ENCODE measurements at regions not wholly inside any gene's neighbourhood (a gene's known extent, or its start where the extent isn't known, plus 50 kb on each side); places are given as distances from the start of the nearest gene placed in this dataset.

DNA sequence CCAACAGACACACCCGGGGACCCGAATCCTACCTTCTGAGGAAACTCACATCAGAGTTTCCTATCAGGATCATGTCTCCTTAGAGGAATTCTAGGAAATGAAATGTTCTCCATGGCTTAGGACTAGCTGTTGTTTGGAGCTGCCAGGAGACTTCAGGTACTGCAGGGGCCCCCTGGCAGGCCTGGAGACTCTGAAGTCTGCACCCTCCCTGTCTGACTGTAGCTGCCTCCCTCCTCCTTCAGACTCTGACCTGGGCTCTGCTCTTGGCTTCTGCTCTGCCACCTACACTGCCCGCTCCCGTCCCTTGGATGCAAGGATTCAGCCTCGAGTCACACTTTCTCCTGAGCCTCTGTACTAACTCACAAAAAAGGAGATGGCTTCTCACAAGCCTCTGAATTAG lies 232.8 kb downstream of the INHBA start:
- no peak for DNase-seq (ENCODE audit: low spot score)

DNA sequence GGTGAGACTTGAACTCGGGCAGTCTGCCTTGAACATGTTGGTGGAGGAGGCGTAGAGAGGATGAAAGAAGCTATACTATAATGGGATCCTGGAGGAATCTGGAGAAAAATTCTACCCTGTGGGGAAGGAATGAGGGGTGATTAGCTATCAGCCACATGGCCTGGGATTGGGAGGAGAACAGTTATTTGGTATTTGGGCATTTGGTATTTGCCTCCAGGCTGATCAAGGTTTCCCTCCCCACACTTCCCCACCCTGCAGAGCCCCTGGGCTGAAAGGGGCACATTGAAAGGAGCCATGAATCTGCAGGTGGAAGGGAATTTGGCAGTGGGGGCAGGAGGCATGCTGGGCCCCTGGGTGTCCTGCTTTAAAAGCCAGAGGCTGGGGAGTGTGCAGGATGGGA lies 235.3 kb downstream of the INHBA start:
- no peak for DNase-seq (ENCODE audit: low spot score)

DNA sequence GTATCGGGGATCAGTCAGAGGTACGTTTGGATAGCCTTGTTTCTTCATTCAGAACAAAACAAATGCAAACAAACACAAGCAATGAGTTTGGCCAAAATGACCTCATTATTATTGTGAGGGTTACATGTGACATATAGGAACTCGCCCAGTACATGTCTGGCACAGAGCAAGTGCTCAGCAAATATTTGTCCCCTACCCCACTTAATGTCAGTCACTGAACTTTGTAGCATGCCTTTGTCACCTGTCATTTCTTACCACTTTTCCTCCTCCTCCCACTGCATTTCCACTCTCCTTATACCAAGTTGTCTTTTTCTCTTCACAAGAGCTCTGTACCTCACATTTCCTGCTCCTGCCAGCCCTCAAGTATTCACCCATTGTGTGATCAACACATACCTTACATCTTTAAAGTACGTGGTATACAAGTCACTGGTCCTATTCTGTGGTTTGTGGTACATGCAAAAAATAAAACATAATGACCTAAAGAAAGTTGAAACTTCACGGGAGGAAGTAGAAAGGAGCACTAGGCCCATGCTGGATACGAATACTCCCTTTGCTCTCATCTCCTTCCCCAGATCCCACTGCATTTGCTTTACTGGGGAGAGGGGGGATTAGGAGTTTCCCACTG lies 236.0 kb downstream of the INHBA start:
- no peak for DNase-seq (ENCODE audit: low spot score)

DNA sequence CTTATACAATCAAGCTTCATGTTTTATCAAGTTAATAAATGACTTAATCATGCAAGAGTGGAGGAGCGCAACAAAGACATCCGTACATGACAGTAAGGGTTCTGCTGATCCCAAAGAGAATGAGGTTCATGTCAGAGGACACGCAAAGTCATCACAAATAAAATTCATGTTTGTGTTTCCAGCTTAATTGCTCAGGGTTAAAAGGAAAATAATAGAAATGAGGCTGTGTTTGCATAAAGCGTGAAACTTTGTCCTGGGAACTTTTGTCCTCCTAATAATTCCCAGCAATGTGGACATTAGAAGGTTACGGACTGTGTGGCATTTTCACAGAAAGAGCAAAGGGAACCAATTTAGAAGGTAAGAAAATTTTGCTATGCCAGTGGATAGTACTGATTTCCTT lies 237.3 kb downstream of the INHBA start:
- no peak for DNase-seq (ENCODE audit: low spot score)

DNA sequence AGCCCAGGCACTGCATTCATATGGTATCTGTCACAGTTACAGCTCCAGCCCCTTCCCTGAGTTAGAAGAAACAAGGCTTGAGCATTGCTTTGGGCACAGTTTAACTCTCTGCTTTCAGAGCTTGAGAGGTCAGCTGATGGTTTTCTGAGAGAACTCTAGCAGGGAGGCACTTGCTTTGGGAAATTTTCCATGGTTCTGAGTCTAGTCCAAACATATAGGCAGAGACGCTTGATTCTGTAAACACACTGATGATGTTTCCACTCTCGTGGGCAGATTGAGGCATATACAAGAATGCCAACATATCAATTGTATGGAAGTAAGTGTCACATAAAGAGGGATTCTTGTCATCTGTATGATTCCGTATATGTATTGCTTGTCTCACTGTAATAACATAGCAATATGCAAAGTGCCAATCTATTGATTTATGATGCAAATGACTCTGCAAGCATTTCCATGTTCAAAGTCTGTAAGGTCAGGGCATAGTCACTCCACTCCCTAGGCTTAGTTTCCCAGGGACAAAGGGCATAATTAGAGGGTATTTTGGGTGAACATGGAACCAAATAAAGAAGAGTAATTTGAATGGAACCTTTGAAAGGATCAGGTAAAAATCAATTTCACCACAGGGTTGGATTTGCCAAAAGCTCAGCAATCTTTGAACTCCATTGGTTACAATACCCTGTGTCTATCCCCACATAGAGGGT lies 239.0 kb downstream of the INHBA start:
- no peak for DNase-seq (ENCODE audit: low spot score)

DNA sequence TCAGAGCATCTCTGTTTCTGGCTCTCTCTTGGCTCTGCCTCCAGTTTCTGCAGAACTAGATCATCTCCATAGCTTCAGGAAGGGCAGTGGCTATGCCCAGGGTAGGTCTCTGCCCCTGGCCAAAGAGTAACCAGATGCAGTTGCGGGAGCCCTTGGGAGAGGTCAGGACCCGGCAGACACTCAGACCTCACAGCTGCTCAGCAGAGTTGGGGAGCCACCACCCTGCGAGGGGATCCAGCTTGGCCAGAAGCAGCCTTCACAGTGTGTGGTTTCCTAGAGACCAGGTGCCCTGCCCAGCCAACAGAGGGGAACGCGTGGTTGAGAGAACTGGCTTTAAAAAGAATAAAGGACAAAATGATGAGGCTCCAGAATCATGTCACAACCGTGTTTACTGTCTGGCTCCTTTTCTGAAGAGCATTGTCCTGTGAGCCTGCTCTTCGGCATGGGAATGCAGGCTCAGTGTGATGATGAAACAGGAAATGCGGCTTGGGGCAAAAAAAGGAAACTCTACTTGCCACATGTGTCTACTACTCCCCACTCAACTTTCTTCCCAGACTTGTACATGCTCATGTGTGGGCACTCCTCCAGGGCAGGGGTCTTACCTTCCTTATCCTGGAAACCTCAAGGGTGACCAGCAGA lies 243.1 kb downstream of the INHBA start:
- DNase-seq (ENCODE audit: low spot score): no peak

DNA sequence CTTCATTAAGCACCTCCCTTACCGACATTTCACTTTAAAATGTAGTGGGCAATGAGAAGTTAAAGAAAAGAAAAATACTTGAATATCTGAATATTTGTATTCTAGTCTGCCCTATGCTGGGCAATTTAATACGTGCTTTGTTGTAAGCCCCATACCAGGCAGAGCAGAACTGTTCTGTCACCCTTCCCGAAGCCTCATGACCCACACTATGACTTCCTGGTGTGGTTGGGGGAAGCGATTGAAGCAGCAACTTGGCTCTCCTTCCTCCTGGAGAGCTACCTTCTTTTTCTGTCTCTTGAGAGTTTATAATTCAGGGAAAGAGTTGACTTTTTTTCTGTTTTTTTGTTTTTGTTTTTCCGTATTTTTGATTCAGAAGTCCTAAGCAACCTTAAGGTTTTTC lies 243.7 kb downstream of the INHBA start:
- no peak for DNase-seq (ENCODE audit: low spot score)

DNA sequence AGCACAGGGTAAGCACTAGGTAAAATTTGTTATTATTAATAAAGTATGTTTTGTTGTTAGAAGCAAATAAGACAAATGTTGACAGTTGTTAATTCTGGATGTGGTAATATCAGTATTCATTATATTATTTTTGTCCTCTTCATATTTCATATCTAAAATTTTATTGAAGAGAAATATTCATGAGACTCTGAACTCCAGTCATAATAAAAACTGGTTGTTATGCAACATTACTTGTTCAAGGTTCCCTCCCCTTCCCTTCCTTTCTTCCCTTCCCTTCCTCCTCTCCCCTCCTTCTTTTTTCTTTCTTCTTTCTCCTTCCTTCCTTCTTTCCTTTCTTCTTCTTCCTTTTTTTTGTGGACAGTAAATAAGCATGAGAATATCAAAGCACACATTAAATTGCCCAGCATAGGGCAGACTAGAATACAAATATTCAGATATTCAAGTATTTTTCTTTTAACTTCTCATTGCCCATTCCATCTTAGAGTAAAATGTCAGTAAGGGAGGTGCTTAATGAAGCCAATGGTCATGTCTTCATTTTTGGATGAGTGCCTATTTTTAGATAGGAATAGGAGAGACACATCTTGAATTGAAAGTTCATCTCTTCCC lies 245.0 kb downstream of the INHBA start:
- no peak for DNase-seq (ENCODE audit: low spot score)

DNA sequence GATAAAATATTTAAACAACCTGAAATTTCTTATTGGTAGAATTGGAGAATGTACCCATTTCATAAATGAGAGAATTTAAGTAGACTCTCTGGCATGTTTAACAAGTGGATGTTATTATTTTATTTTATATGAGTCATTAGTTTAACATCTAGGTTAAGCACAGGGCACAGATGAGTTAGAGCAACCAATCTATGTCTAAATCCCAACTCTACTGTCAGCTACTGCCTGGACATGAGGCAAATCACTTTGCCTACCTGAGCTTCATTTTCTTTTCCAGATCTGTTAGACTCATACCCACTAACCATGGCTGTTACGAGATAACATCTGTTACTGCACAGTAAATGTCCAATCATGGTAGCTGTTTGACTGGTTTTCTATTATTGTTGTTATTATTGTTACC lies 251.1 kb downstream of the INHBA start:
- DNase-seq (ENCODE audit: low spot score): peak; percentile 49

DNA sequence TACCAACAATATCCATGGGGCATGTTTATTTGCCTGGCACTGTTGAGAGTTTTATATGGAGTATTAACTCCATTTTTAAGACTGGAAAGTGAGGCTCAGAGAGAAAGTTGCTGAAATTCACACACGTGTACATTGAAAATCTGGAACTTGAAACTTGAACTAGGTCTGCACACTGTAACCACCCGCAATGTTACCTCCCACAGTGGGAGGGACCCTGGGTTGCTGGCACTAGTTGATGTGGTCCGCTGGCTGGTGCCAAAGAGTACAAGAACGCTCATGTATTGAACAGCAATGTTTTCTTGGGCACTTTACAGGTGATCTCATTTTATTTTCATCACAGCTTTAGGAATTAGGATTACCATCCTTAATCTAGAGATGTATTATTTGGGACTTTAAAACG lies 253.2 kb downstream of the INHBA start:
- no peak for DNase-seq (ENCODE audit: low spot score)

DNA sequence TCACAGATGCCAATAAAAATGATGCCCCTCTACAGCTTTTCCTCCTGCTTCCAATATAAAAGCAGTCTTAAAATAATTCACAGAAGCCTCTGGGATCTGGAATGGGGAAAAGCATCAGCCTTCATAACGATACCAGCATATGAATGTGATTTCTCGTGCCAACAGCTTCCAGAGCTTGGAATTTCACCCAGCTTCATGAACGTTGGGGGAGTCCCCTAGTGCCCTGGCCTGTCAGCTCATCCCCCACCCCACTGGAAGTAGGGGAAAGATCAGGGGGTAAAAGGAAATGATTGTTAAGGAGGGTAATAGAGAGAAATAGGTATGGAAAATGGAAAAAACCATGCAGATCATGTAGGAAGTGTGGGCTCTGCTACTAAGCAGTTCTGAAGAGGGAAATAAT lies 253.6 kb downstream of the INHBA start:
- DNase-seq (ENCODE audit: low spot score): no peak

DNA sequence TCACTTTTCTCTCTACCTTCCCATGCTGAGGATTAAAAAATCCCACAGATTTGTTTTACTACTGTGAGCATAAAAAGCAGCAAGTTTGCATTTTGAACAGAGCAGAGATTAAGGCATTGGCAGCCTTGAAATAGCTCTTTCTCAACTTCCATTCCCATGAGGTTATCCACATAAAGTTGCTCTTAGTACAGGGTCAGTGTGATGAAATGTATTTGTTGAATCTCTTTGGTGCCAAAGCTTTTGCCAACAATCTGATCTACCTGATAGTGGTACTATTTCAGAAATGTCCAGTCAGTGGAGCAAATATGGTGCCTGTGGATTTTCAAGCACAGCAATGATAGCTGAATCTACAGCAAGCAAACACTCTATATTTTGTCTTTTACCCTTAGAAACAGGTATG lies 254.8 kb downstream of the INHBA start:
- no peak for DNase-seq (ENCODE audit: low spot score)

DNA sequence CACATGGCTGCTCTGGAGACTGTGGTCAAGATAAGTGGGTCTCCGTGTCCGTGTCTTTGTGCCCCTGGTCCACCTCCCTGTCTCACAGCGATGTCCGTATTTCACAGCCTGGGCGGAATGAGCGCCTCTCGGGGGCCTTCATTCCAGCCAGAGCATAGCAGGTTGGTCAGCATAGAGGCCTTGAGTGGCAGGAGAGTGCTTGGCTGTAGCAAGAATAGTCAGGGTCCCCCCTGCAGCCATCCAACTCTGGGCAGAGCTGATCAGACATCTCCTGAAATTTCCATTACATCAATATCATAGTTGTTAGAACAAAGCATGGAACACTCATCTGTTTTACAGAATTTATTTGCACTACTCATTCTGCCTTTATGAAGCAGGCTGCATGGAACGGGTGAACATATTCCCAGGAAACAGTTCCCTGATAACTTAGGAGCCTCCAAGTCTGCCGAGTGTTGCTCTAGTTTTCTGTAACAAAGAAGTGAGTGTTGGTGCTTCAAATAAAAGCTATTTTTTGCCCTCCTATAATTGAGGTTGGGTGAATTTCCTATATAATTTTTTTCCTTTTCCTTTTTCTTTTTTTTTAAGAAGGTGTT lies 255.3 kb downstream of the INHBA start:
- DNase-seq (ENCODE audit: low spot score): no peak

DNA sequence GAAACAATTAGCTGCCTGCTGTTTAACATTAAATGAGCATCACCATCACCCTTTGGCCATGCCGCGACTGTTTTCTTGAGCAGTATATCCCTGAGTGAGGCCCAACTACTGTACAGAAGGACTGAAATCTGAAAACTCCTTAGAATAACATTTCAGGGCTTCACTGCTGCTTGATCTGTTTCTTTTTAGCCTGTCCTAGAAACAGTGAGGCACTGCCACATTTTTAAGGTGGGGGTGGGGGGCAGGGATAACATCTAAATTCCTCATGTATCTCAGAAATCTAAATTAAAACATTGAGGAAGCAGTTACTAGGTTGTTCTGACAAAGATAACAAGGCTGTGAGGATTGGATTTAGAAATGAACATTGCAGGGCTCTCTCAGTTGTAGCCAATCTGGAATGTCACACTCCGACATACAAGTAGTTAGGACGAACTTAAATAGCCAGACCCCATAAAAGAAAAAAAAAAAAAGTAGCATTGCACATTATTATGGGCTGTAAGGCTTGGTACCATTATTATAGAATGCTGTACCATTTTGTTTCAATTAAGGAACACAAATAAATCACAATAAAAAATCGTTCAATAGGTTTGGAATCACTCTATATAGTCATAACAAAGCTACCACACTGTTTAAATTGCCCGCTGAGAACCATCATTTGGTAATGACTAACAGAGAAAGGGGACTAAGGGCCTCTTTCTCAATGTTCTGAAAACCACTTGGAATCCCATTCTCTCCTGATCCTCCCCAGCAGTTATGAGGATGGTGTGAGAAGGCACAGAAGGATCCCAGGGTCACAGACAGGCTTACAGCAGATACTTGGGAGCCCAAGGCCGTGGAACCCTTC lies 256.1 kb downstream of the INHBA start:
- DNase-seq (ENCODE audit: low spot score): no peak

DNA sequence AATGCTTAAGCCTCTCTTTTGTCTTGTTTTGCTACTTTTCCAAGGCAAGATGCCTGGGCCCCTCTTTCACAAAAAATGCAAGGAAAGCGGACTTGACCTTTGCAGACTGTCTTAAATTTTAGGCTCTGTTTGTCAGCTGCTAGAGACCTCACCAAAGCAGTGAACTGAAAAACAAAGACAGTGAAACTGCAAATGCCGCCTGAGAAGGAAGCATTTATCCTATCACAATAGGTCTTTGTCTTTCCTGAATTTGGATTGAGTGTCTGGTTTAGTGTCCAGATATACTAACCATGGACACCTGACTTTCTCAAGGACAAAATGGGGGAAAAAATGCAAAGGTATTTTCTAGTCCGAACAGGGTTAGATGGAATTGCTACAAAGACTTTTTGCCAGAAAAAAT lies 256.9 kb downstream of the INHBA start:
- DNase-seq (ENCODE audit: low spot score): no peak

DNA sequence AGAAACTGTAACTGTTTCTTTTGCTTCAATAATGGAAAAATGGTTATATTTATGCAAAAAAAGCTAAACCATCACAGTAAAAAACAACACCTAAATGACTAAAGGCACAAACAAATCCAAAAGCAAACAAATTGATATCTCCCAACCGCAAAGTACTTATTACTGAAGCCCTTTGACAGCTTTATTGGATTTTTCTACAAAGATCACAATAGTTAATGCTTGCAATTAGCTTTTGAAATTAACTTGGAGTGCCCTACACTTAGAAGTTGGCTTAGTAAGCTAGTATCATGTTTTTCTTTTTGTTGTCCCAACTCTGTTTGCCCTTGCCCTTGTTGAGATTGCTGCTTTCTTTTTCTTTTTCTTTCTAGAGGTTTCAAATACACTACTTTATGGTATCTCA lies 257.5 kb downstream of the INHBA start:
- no peak for DNase-seq (ENCODE audit: low spot score)

DNA sequence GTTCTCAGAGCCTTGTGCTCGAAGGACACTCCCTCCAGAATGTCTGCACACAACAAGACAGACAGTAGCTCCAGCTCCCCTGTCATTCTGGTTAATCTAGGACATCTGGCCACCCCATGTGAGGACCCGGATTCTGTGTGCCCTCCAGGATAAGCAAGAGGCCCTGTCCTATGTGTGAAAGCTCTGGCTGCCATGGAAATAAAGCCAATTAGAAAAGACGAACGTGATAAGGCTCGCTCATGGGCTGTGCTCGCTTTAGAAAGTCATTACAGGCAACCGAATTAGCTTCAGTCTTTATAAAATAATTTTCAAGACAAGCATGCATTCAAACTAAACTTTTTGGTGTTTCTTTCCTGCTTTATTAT lies 263.4 kb downstream of the INHBA start:
- DNase-seq (ENCODE audit: low spot score): no peak

DNA sequence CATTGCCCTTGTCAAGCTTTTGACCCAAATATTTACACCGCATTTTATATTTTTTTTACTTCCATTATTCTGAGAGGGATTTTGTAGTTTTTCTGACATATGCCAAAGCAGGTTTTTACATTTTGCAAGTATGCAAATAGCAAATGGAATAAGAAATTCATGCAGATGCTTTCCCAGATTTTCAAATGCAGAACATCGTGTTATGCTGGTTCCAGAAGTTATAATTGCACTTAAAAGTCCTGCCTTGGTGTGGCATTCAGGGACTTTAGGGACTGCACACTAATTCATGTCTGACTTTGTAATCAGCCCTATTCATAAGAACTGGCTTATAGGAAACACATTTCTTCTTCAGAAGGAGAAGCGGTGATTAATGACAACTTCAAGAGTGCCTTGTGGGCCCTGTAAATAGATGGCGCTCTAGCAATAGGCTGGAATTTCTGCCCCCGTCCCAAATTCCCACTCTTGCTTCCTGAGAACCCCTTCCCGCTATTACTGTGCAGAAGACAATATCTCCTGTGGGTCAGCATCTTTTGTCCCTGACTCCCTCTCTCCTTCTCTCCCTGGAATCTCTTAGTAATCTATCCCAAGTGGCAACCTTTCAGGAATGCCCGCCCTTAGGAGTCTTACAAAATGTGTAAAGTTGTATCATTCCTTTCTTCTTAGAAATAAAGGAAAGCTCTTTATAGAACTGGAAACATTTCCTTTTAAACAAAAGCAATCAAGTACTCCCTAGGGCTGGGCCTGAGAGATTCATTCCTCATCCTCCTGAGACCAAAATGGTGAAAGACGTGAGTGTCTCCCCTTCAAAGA lies 264.0 kb downstream of the INHBA start:
- no peak for DNase-seq (ENCODE audit: low spot score)

DNA sequence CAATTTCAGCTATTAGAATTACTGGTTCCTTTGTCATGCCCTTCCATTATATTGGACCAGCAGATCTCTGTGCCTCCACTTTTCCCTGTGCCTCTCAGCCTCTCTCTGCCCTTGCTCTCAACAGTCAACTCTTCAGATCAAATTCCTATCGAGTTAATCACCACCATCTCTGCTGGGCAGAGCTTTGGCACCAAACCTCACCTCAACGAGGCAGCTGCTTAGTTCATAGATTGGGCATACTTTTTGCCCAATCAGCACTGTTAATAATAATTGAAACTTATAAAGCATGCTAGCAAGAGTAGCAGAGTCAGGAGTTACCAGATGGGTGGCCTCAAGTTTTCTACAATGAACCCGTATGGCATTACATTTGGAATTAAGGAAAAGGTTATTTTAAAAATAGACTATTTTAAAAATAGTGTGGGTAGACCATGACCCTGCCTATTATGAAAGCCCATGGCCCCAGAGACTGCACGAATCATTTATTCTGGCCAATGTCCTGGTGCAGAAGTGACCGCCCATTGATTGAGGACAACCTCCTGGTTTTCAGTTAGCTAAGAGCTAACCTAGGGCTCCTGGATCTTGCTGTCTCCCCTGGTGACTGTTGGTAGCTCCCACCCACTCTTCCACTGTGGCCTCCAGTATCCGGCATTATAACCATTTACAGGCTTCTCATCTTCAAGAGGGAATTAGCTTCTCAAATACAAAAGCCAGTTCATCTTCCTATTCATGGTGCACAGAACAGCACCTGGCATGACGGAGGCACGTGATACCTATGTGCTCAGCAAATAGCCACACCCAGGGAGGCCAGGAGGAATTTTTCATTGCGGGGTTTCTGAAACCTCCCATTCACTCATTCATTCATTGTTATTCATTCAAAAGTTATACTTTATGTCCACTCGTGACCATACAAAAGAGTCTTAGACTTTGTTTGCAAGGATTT lies 265.4 kb downstream of the INHBA start:
- DNase-seq (ENCODE audit: low spot score): peak; percentile 75

DNA sequence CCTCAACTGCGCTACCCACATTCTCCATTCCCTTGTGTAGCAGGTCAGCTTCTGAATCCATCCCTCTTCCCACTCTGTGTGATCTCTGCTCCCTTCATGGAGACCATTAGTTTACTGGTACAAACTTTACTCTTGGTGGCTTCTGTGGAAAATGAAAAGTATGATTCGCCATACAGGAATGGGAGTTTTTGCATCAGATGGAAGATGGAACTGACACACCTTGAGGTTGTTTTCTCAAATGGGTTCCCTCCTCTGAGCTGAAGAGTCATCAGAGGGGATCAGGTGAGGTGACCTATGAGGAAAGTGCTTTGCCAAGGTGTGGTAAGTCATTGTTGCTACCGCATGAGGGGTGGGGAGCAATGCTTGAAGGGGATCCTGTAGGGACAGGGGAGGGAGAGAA lies 266.8 kb downstream of the INHBA start:
- DNase-seq (ENCODE audit: low spot score): peak; percentile 6

Data from A172 (cell line).